CD14-positive monocyte (primary cell): ENCODE measurements at regions not wholly inside any gene's neighbourhood (a gene's known extent, or its start where the extent isn't known, plus 50 kb on each side); places are given as distances from the start of the nearest gene placed in this dataset.

Source experiments
- DNase-seq, 3 donors: peaks; one replicate each; pipeline ENCODE4 v3.0.0-alpha.2; 2011 to 2022
- H2AFZ ChIP-seq: 2 replicates; pipeline ENCODE4 v1.6.0; 2012; ENCODE audit warnings: mild to moderate bottlenecking, low read depth, low read length, inconsistent platforms; ENCODE audit not compliant: insufficient read depth, poor library complexity, severe bottlenecking
- H3K27ac ChIP-seq, 2 donors: 1 replicate in 1 of 2; 2 replicates in 1 of 2; pipeline ENCODE4 v1.5.1; 2012 to 2013; ENCODE audit warnings: low read length in 2 of 2, control low read depth in 1 of 2, inconsistent platforms in 1 of 2, low read depth in 1 of 2, mild to moderate bottlenecking in 1 of 2
- H3K27me3 ChIP-seq, 2 donors: one replicate each; pipeline versions ENCODE4 v1.6.0 to v1.6.1; 2011 to 2013; ENCODE audit warnings: low read length in 2 of 2; ENCODE audit not compliant: control insufficient read depth in 2 of 2, insufficient read depth in 2 of 2
- H3K36me3 ChIP-seq, 2 donors: replicated peaks in 1 of 2; 1 replicate in 1 of 2; 2 replicates in 1 of 2; pipeline versions ENCODE4 v1.5.1 to v1.6.1; 2012 to 2013; ENCODE audit warnings: low read length in 2 of 2, control low read depth in 1 of 2, inconsistent platforms in 1 of 2, mild to moderate bottlenecking in 1 of 2; ENCODE audit not compliant: insufficient read depth in 2 of 2, control insufficient read depth in 1 of 2
- H3K4me1 ChIP-seq, 2 donors: 1 replicate in 1 of 2; 2 replicates in 1 of 2; pipeline versions ENCODE4 v1.5.1 to v1.6.1; 2012 to 2013; ENCODE audit warnings: low read length in 2 of 2, control low read depth in 1 of 2, inconsistent platforms in 1 of 2, mild to moderate bottlenecking in 1 of 2, moderate library complexity in 1 of 2; ENCODE audit not compliant: insufficient read depth in 2 of 2, control insufficient read depth in 1 of 2
- H3K4me2 ChIP-seq: replicated peaks from 2 replicates; pipeline ENCODE3; 2012; ENCODE audit warnings: low read length, moderate library complexity, mild to moderate bottlenecking; ENCODE audit not compliant: poor library complexity, severe bottlenecking; ENCODE audit errors: extremely low read depth
- H3K4me3 ChIP-seq, 3 experiments: fragments of 200-600 bp in 1 of 3; sonication (generic) in 1 of 3; replicated peaks in 1 of 3; 1 replicate in 2 of 3; 2 replicates in 1 of 3; pipeline ENCODE4 v1.5.1; 2011 to 2013; ENCODE audit warnings: low read length in 3 of 3, mild to moderate bottlenecking in 3 of 3, control low read depth in 2 of 3, low read depth in 2 of 3, inconsistent platforms in 1 of 3, moderate library complexity in 1 of 3
- H3K79me2 ChIP-seq: 2 replicates; pipeline ENCODE4 v1.6.0; 2012; ENCODE audit warnings: mild to moderate bottlenecking, control low read depth, inconsistent platforms, low read length, moderate library complexity; ENCODE audit not compliant: insufficient read depth
- H3K9ac ChIP-seq: 2 replicates; pipeline ENCODE4 v1.6.0; 2017; ENCODE audit warnings: low read length, mild to moderate bottlenecking; ENCODE audit not compliant: insufficient read depth, poor library complexity, severe bottlenecking
- H3K9me3 ChIP-seq, 2 donors: replicated peaks in 1 of 2; 1 replicate in 1 of 2; 2 replicates in 1 of 2; pipeline versions ENCODE4 v1.5.1 to v1.6.1; 2012 to 2013; ENCODE audit warnings: low read length in 2 of 2, control low read depth in 1 of 2; ENCODE audit not compliant: control insufficient read depth in 1 of 2, insufficient read depth in 1 of 2
- H4K20me1 ChIP-seq: 2 replicates; pipeline ENCODE4 v1.6.0; 2012; ENCODE audit warnings: mild to moderate bottlenecking, low read length, control low read depth, moderate library complexity; ENCODE audit not compliant: insufficient read depth
- H3K27ac Mint-ChIP-seq, 7 donors: one replicate each; pipeline ENCODE4 v1.8.0; 2020; ENCODE audit warnings: mild to moderate bottlenecking in 7 of 7, mixed read lengths in 7 of 7, moderate library complexity in 6 of 7, inconsistent platforms in 2 of 7
- H3K27me3 Mint-ChIP-seq, 3 donors: one replicate each; pipeline ENCODE4 v1.8.0; 2021 to 2022; ENCODE audit warnings: low read depth in 3 of 3, mild to moderate bottlenecking in 3 of 3, mixed read lengths in 3 of 3, moderate library complexity in 3 of 3, inconsistent platforms in 1 of 3
- H3K36me3 Mint-ChIP-seq, 2 donors: one replicate each; pipeline ENCODE4 v1.8.0; 2020; ENCODE audit warnings: mixed read lengths in 2 of 2, inconsistent platforms in 1 of 2, mild to moderate bottlenecking in 1 of 2
- H3K4me1 Mint-ChIP-seq: one replicate; pipeline ENCODE4 v1.8.0; 2020; ENCODE audit warnings: mild to moderate bottlenecking, mixed read lengths
- H3K4me3 Mint-ChIP-seq, 2 donors: one replicate each; pipeline ENCODE4 v1.8.0; 2020; ENCODE audit warnings: mild to moderate bottlenecking in 2 of 2, mixed read lengths in 2 of 2, moderate library complexity in 1 of 2
- H3K9me3 Mint-ChIP-seq, 7 donors: one replicate each; pipeline ENCODE4 v1.8.0; 2020 to 2022; ENCODE audit warnings: mixed read lengths in 7 of 7, mild to moderate bottlenecking in 6 of 7, moderate library complexity in 6 of 7, inconsistent platforms in 2 of 7
- CTCF ChIP-seq: fragments of 200-600 bp; IDR thresholded peaks from one replicate; pipeline ENCODE4 v1.8.0; 2022; ENCODE audit warnings: antibody characterized with exemption, mild to moderate bottlenecking
- WGBS: methylation state at CpG from one replicate; pipeline ENCODE4 v1.1.5; 2013; ENCODE audit warnings: missing lambda C conversion rate; ENCODE audit not compliant: insufficient coverage; 5-methylcytosine and 5-hydroxymethylcytosine counted together
- intact Hi-C, 2 donors: fragments of 100-400 bp; cut with micrococcal nuclease; formaldehyde crosslinking; loops; one replicate each; pipeline versions ENCODE4 v1.15.0 to v1.15.1; 2023

GRCh38 chr9:31334837-31335528, 1049.5 kb upstream of the ACO1 start:
- Mint-ChIP-seq H3K4me3 (no peak overlapping the region), H3K4me1 (no peaks in the 10 kb centered on the region), H3K9me3 (peaks cover 0 to 8% (median 2%) of the 10 kb centered on the region in 7 donors), H3K27me3 (peaks cover 0 to 3% (median 0%) of the 10 kb centered on the region in 3 donors), H3K36me3 (no peaks in the 10 kb centered on the region), H3K27ac (no peak overlapping the region)
- no peaks in the 10 kb centered on the region for H4K20me1 ChIP-seq
- no peak overlapping the region for H3K4me2 ChIP-seq
- H2AFZ ChIP-seq: no peak overlapping the region
- H3K4me1 ChIP-seq: no peaks in the 10 kb centered on the region
- H3K4me3 ChIP-seq: no peak overlapping the region
- no peak overlapping the region for H3K9ac ChIP-seq
- intact Hi-C loops: no loop called here
- H3K9me3 ChIP-seq: peaks cover 0 to 17% of the 10 kb centered on the region in 2 donors
- no peaks in the 10 kb centered on the region for H3K79me2 ChIP-seq
- TF ChIP-seq CTCF: no peak
- H3K27ac ChIP-seq: no peak overlapping the region
- no peak for DNase-seq
- H3K27me3 ChIP-seq: no peaks in the 10 kb centered on the region
- WGBS: 60% methylated on average over 6 of the region's 6 CpGs
- H3K36me3 ChIP-seq: no peaks in the 10 kb centered on the region

GRCh38 chr9:31335529-31336234, 1048.8 kb upstream of the ACO1 start:
- Histone ChIP-seq H2AFZ (no peak overlapping the region), H3K36me3 (no peaks in the 10 kb centered on the region), H3K9ac (no peak overlapping the region), H3K79me2 (no peaks in the 10 kb centered on the region), H4K20me1 (no peaks in the 10 kb centered on the region), H3K27me3 (no peaks in the 10 kb centered on the region), H3K9me3 (peaks cover 0 to 17% of the 10 kb centered on the region in 2 donors), H3K27ac (no peak overlapping the region), H3K4me3 (no peak overlapping the region), H3K4me2 (no peak overlapping the region), H3K4me1 (no peaks in the 10 kb centered on the region)
- Mint-ChIP-seq H3K36me3 (no peaks in the 10 kb centered on the region), H3K9me3 (peaks cover 0 to 8% (median 2%) of the 10 kb centered on the region in 7 donors), H3K27me3 (peaks cover 0 to 3% (median 0%) of the 10 kb centered on the region in 3 donors), H3K4me3 (no peak overlapping the region), H3K27ac (no peak overlapping the region), H3K4me1 (no peaks in the 10 kb centered on the region)
- no peak for TF ChIP-seq CTCF
- WGBS: 73% methylated on average over 2 of the region's 4 CpGs
- intact Hi-C loops: no loop called here
- DNase-seq: no peak
